BJ (cell line): ENCODE measurements at regions not wholly inside any gene's neighbourhood (a gene's known extent, or its start where the extent isn't known, plus 50 kb on each side); places are given as distances from the start of the nearest gene placed in this dataset.

Source experiments
- CTCF ChIA-PET: fragments of 350-600 bp; formaldehyde crosslinking; extraction: SDS; loops from one replicate; lab custom pipeline; 2021; ENCODE audit warnings: antibody characterized with exemption, inconsistent platforms; lab: Yijun Ruan, JAX
- POLR2A ChIA-PET: fragments of 300-600 bp; sonication (Branson Sonifier 250); formaldehyde crosslinking; extraction: SDS; loops from one replicate; lab custom pipeline; 2021; ENCODE audit warnings: antibody characterized with exemption; lab: Charles Lee
- DNase-seq: peaks from one replicate; pipeline ENCODE4 v3.0.0-alpha.2; 2011; ENCODE audit warnings: low read depth
- H3K27me3 ChIP-seq: 2 replicates; pipeline ENCODE4 v1.6.0; 2011; ENCODE audit warnings: low read length; ENCODE audit not compliant: control insufficient read depth, insufficient read depth
- H3K36me3 ChIP-seq: 2 replicates; pipeline ENCODE4 v1.5.1; 2011; ENCODE audit warnings: low read length; ENCODE audit not compliant: control insufficient read depth, insufficient read depth
- H3K4me3 ChIP-seq: 2 replicates; pipeline ENCODE4 v1.5.1; 2011; ENCODE audit warnings: low read depth, mild to moderate bottlenecking, control low read depth, low read length
- CTCF ChIP-seq: IDR thresholded peaks from 2 replicates; pipeline ENCODE4 v1.5.1; 2011; ENCODE audit warnings: low read depth, mild to moderate bottlenecking, control low read depth, inconsistent platforms, low read length, moderate library complexity; ENCODE audit not compliant: insufficient read depth

GRCh38 chr12:107443320-107444090, 242.1 kb upstream of the PWP1 start:
- Histone ChIP-seq H3K36me3 (no peaks in the 10 kb centered on the region), H3K27me3 (no peaks in the 10 kb centered on the region), H3K4me3 (no peak overlapping the region)
- POLR2A ChIA-PET = no interaction called here
- no peak for TF ChIP-seq CTCF
- CTCF ChIA-PET = no interaction called here
- DNase-seq = no peak

GRCh38 chr12:107444771-107445170, 240.8 kb upstream of the PWP1 start:
- Histone ChIP-seq H3K27me3 (no peaks in the 10 kb centered on the region), H3K4me3 (no peak overlapping the region), H3K36me3 (no peaks in the 10 kb centered on the region)
- ChIA-PET POLR2A (no interaction called here), CTCF (no interaction called here)
- no peak for DNase-seq
- TF ChIP-seq CTCF = no peak

- Histone ChIP-seq H3K27me3 (no peaks in the 10 kb centered on the region), H3K4me3 (no peak overlapping the region), H3K36me3 (no peaks in the 10 kb centered on the region)
- no peak for TF ChIP-seq CTCF
- no peak for DNase-seq
- ChIA-PET CTCF (interaction anchor here (0.6 kb wide), 1 partner anchor 1167 kb away, joined by 4 read pairs; no protein-coding TSS in a partner anchor), POLR2A (no interaction called here)
These were observed 239.1 kb upstream of the PWP1 start for GRCh38 chr12:107446476-107446875.

- TF ChIP-seq CTCF = no peak
These were observed 238.3 kb upstream of the PWP1 start for GRCh38 chr12:107447336-107447735.

GRCh38 chr12:107448198-107448597, 237.4 kb upstream of the PWP1 start:
- POLR2A ChIA-PET = no interaction called here
- DNase-seq = no peak
- no peak overlapping the region for H3K4me3 ChIP-seq
- TF ChIP-seq CTCF = peak; percentile 29; the same call in 1 of the 2 replicates
- CTCF ChIA-PET = interaction anchor here (0.8 to 1.5 kb wide), 5 partner anchors 35 to 163 kb away, joined by 3 to 4 read pairs (median 3); no protein-coding TSS in a partner anchor
- H3K36me3 ChIP-seq = no peaks in the 10 kb centered on the region
- no peaks in the 10 kb centered on the region for H3K27me3 ChIP-seq

More at GRCh38 chr12:107447336-107447735, 238.3 kb upstream of the PWP1 start:
- ChIA-PET POLR2A (no interaction called here), CTCF (interaction anchor here (0.8 to 1.4 kb wide), 5 partner anchors 12 to 164 kb away, joined by 3 read pairs; no protein-coding TSS in a partner anchor)
- Histone ChIP-seq H3K27me3 (no peaks in the 10 kb centered on the region), H3K36me3 (no peaks in the 10 kb centered on the region), H3K4me3 (no peak overlapping the region)
- DNase-seq = no peak
